ENCODE measurements at regions not wholly inside any gene's neighbourhood (a gene's known extent, or its start where the extent isn't known, plus 50 kb on each side); places are given as distances from the start of the nearest gene placed in this dataset.

DNA sequence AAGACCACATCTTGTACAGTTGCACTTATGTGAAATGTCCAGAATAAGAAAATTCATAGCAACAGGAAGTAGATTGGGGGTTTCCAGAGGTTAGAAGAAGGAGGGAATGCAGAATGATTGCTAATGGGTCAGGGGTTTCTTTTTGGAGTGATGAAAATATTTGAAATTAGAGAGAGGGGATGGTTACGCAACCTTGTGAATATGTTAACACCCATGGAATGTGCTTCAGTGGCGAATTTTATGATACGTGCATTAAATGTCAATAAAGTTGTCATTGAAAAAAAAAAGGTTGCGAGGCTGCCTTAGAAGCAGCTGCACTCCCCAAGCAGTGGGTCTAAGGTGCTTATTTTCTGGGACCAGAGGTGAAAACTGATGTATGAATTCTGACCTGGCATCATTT lies 64.4 kb upstream of the SUB1 start:
- TF ChIP-seq TAF1 (IDR thresholded peaks at IDR 0.05; ENCODE audit: low read depth, low read length) = no peak
- no peak for TF ChIP-seq POLR2A (IDR thresholded peaks at IDR 0.05; ENCODE audit: low read depth, low read length)
- TF ChIP-seq POLR2AphosphoS5 (IDR thresholded peaks at IDR 0.05; ENCODE audit: low read depth, low read length) = no peak
- TF ChIP-seq POU2F2 (IDR thresholded peaks at IDR 0.05; ENCODE audit: low read depth, low read length) = no peak
- TF ChIP-seq SPI1 (IDR thresholded peaks at IDR 0.05; ENCODE audit: low read depth, low read length) = no peak

Measured in GM12891 (cell line).